IMR-90 (cell line): ENCODE measurements at regions not wholly inside any gene's neighbourhood (a gene's known extent, or its start where the extent isn't known, plus 50 kb on each side); places are given as distances from the start of the nearest gene placed in this dataset.
"Not testable (repeated sequence)": the region's sequence is repeated elsewhere in the genome, so short reads cannot be mapped to it uniquely, and the experiment has no call there.

Experiments
- ATAC-seq: fragments of 200-7000 bp; cut with Tn5 transposase; 2 replicates; pipeline ENCODE4 v1.9.1; 2020; ENCODE audit warnings: low read depth, mild to moderate bottlenecking, moderate library complexity
- BruUV-seq: library from RNA; stranded (reverse); fragments of 400-500 nt; replicated peaks from 2 replicates; lab custom pipeline; 2021; lab: Mats Ljungman, UMichigan
- CTCF ChIA-PET: fragments of 300-600 bp; formaldehyde crosslinking; extraction: SDS; loops from one replicate; lab custom pipeline; 2021; ENCODE audit warnings: antibody characterized with exemption; lab: Yijun Ruan, JAX
- POLR2A ChIA-PET: fragments of 300-600 bp; sonication (Branson Sonifier 250); formaldehyde crosslinking; loops from one replicate; lab custom pipeline; 2022; ENCODE audit warnings: antibody characterized with exemption; ENCODE audit not compliant: unreplicated experiment; lab: Charles Lee
- DNase-seq: peaks from one replicate; pipeline ENCODE4 v3.0.0; 2013
- H2AFZ ChIP-seq: replicated peaks from 2 replicates; pipeline ENCODE3; 2013; ENCODE audit warnings: low read length, mild to moderate bottlenecking; ENCODE audit not compliant: poor library complexity
- H2AK5ac ChIP-seq: 2 replicates; pipeline ENCODE4 v1.6.1; 2013; ENCODE audit warnings: low read depth, low read length, inconsistent platforms
- H2AK9ac ChIP-seq: replicated peaks from 2 replicates; pipeline ENCODE3; 2013; ENCODE audit warnings: mild to moderate bottlenecking, low read depth, low read length, moderate library complexity; ENCODE audit not compliant: poor library complexity
- H2BK120ac ChIP-seq: 2 replicates; pipeline ENCODE4 v1.6.1; 2013; ENCODE audit warnings: low read depth, low read length, inconsistent platforms
- H2BK15ac ChIP-seq: 3 replicates; pipeline ENCODE4 v1.6.1; 2013; ENCODE audit warnings: low read depth, low read length, inconsistent platforms
- H2BK20ac ChIP-seq: 2 replicates; pipeline ENCODE4 v1.6.1; 2013; ENCODE audit warnings: low read depth, mild to moderate bottlenecking, inconsistent platforms, low read length, moderate library complexity
- H2BK5ac ChIP-seq: 2 replicates; pipeline ENCODE4 v1.6.1; 2013; ENCODE audit warnings: mild to moderate bottlenecking, low read depth, low read length, inconsistent platforms; ENCODE audit not compliant: poor library complexity, severe bottlenecking
- H3K14ac ChIP-seq: replicated peaks from 2 replicates; pipeline ENCODE4 v1.6.1; 2013; ENCODE audit warnings: low read depth, low read length, inconsistent platforms
- H3K18ac ChIP-seq: 2 replicates; pipeline ENCODE4 v1.6.1; 2013; ENCODE audit warnings: low read depth, low read length, control low read depth
- H3K23ac ChIP-seq: 2 replicates; pipeline ENCODE4 v1.6.1; 2013; ENCODE audit warnings: low read depth, low read length, inconsistent platforms
- H3K27ac ChIP-seq: 2 replicates; pipeline ENCODE4 v1.5.1; 2013; ENCODE audit warnings: mild to moderate bottlenecking, control low read depth, low read length; ENCODE audit not compliant: insufficient read depth
- H3K27me3 ChIP-seq: 2 replicates; pipeline ENCODE4 v1.6.1; 2013; ENCODE audit warnings: low read length; ENCODE audit not compliant: control insufficient read depth, insufficient read depth
- H3K36me3 ChIP-seq: 2 replicates; pipeline ENCODE4 v1.6.1; 2013; ENCODE audit warnings: low read length, mixed read lengths; ENCODE audit not compliant: control insufficient read depth, insufficient read depth
- H3K4ac ChIP-seq: 2 replicates; pipeline ENCODE4 v1.6.1; 2013; ENCODE audit warnings: low read depth, low read length, inconsistent platforms
- H3K4me1 ChIP-seq: 2 replicates; pipeline ENCODE4 v1.6.1; 2013; ENCODE audit warnings: low read length, mixed read lengths; ENCODE audit not compliant: control insufficient read depth, insufficient read depth
- H3K4me2 ChIP-seq: 2 replicates; pipeline ENCODE4 v1.6.1; 2013; ENCODE audit warnings: low read depth, mild to moderate bottlenecking, control low read depth, low read length, moderate library complexity
- H3K4me3 ChIP-seq: 2 replicates; pipeline ENCODE4 v1.5.1; 2013; ENCODE audit warnings: low read depth, mild to moderate bottlenecking, control low read depth, low read length, moderate library complexity; ENCODE audit not compliant: insufficient read depth
- H3K56ac ChIP-seq: 2 replicates; pipeline ENCODE4 v1.6.1; 2013; ENCODE audit warnings: low read length, inconsistent platforms; ENCODE audit not compliant: insufficient read depth; ENCODE audit errors: extremely low read depth
- H3K79me1 ChIP-seq, 2 experiments: 2 replicates each; pipeline ENCODE4 v1.6.1; 2013; ENCODE audit warnings: low read length in 2 of 2, inconsistent platforms in 1 of 2, low read depth in 1 of 2
- H3K9ac ChIP-seq: 2 replicates; pipeline ENCODE4 v1.6.1; 2013; ENCODE audit warnings: low read depth, low read length, control low read depth
- H3K9me1 ChIP-seq: 2 replicates; pipeline ENCODE4 v1.6.1; 2013; ENCODE audit warnings: low read length, inconsistent platforms; ENCODE audit not compliant: insufficient read depth
- H3K9me3 ChIP-seq: 2 replicates; pipeline ENCODE4 v1.6.1; 2013; ENCODE audit warnings: low read length; ENCODE audit not compliant: control insufficient read depth, insufficient read depth
- H4K20me1 ChIP-seq: 2 replicates; pipeline ENCODE4 v1.6.1; 2013; ENCODE audit warnings: low read length, inconsistent platforms; ENCODE audit not compliant: insufficient read depth
- H4K5ac ChIP-seq: 2 replicates; pipeline ENCODE4 v1.6.1; 2013; ENCODE audit warnings: mild to moderate bottlenecking, low read depth, low read length, control low read depth
- H4K8ac ChIP-seq, 2 experiments: 2 replicates each; pipeline ENCODE4 v1.6.1; 2013; ENCODE audit warnings: low read depth in 2 of 2, low read length in 2 of 2, control low read depth in 1 of 2, inconsistent platforms in 1 of 2
- H4K91ac ChIP-seq: 2 replicates; pipeline ENCODE4 v1.6.1; 2013; ENCODE audit warnings: low read depth, low read length, inconsistent platforms; ENCODE audit not compliant: insufficient read depth
- CEBPB ChIP-seq: IDR thresholded peaks from 2 replicates; pipeline ENCODE4 v1.6.1; 2012; ENCODE audit warnings: low read depth, low read length, improper control_type of control experiment
- ELK1 ChIP-seq: fragments of 150-350 bp; IDR thresholded peaks from 2 replicates; pipeline ENCODE4 v1.6.1; 2016; ENCODE audit warnings: low read depth, mild to moderate bottlenecking, low read length, moderate library complexity, borderline replicate concordance
- MAFK ChIP-seq: IDR thresholded peaks from 2 replicates; pipeline ENCODE4 v1.6.1; 2012; ENCODE audit warnings: low read depth, low read length, improper control_type of control experiment
- MXI1 ChIP-seq: IDR thresholded peaks from 2 replicates; pipeline ENCODE4 v1.6.1; 2012; ENCODE audit warnings: low read depth, mild to moderate bottlenecking, low read length, moderate library complexity, borderline replicate concordance
- POLR2A ChIP-seq: IDR thresholded peaks from 2 replicates; pipeline ENCODE4 v1.6.1; 2012; ENCODE audit warnings: mild to moderate bottlenecking, low read depth, low read length
- RAD21 ChIP-seq: IDR thresholded peaks from 2 replicates; pipeline ENCODE4 v1.6.1; 2012; ENCODE audit warnings: low read length, improper control_type of control experiment
- RFX5 ChIP-seq: IDR thresholded peaks from 2 replicates; pipeline ENCODE4 v1.8.0; 2012; ENCODE audit warnings: low read depth, mild to moderate bottlenecking, low read length, moderate library complexity
- SMC3 ChIP-seq: fragments of 150-350 bp; IDR thresholded peaks from 2 replicates; pipeline ENCODE4 v1.6.1; 2016; ENCODE audit warnings: low read depth, mild to moderate bottlenecking, antibody characterized with exemption, low read length, moderate library complexity
- USF2 ChIP-seq: fragments of 150-350 bp; IDR thresholded peaks from 2 replicates; pipeline ENCODE4 v1.6.1; 2017; ENCODE audit warnings: mild to moderate bottlenecking, antibody characterized with exemption, low read length, low read depth
- WGBS, 2 experiments: methylation state at CpG; one replicate each; pipeline versions ENCODE4 v1.1.5 to v1.1.7; 2013; ENCODE audit warnings: missing lambda C conversion rate in 2 of 2; ENCODE audit not compliant: insufficient read length in 1 of 2; ENCODE audit errors: extremely low coverage in 2 of 2; 5-methylcytosine and 5-hydroxymethylcytosine counted together
- dilution Hi-C: fragments of 300-500 bp; cut with HindIII; formaldehyde crosslinking; loops from one replicate; pipeline ENCODE4 v1.14.3; 2018; ENCODE audit warnings: low sequenced_read_pairs; ENCODE audit not compliant: unreplicated experiment
- in situ Hi-C: fragments of 300-500 bp; cut with MboI; formaldehyde crosslinking; loops from 3 replicates; pipeline ENCODE4 v1.14.3; 2019; ENCODE audit warnings: low sequenced_read_pairs, inconsistent platforms, mixed read lengths
- intact Hi-C: fragments of 100-400 bp; cut with micrococcal nuclease; formaldehyde crosslinking; loops from 2 replicates; pipeline ENCODE4 v1.10.0; 2022

GRCh38 chr13:86357106-86357505, 557.9 kb upstream of the SLITRK6 start:
- no peak overlapping the region for H2AK9ac ChIP-seq
- in situ Hi-C loops (no loop called here), dilution Hi-C loops (no loop called here), intact Hi-C loops (no loop called here)
- no CpG with 5 or more reads among the region's 1 CpG for WGBS, 2 experiments
- no TSS peak for BruUV-seq
- H3K4me3 ChIP-seq, result no peak overlapping the region
- H2BK15ac ChIP-seq, result no peak overlapping the region
- CTCF ChIA-PET, result no interaction called here
- H3K9me1 ChIP-seq, result no peaks in the 10 kb centered on the region
- H3K4me2 ChIP-seq, result no peak overlapping the region
- no peak for DNase-seq
- H3K27ac ChIP-seq, result no peak overlapping the region
- no peak overlapping the region for H4K91ac ChIP-seq
- no peak overlapping the region for H2AFZ ChIP-seq
- no peak overlapping the region for H3K18ac ChIP-seq
- H3K4me1 ChIP-seq, result no peaks in the 10 kb centered on the region
- no peaks in the 10 kb centered on the region for H3K36me3 ChIP-seq
- H4K8ac ChIP-seq, result no peak overlapping the region
- no peak overlapping the region for H2BK120ac ChIP-seq
- no peak overlapping the region for H3K56ac ChIP-seq
- no peaks in the 10 kb centered on the region for H3K79me1 ChIP-seq
- no peak overlapping the region for H2BK5ac ChIP-seq
- no peak overlapping the region for H2AK5ac ChIP-seq
- no peak for ATAC-seq
- H3K27me3 ChIP-seq, result no peaks in the 10 kb centered on the region
- no peak overlapping the region for H4K5ac ChIP-seq
- no peaks in the 10 kb centered on the region for H4K20me1 ChIP-seq
- no peak overlapping the region for H2BK20ac ChIP-seq
- POLR2A ChIA-PET, result no interaction called here
- no peaks in the 10 kb centered on the region; the same call in 1 of the 2 replicates for H3K9me3 ChIP-seq
- no peak overlapping the region for H3K23ac ChIP-seq
- H3K4ac ChIP-seq, result no peak overlapping the region
- TF ChIP-seq MAFK (no peak), MXI1 (no peak), SMC3 (no peak), POLR2A (no peak), ELK1 (no peak), USF2 (no peak), RFX5 (no peak), RAD21 (no peak), CEBPB (no peak)
- no peak overlapping the region for H3K14ac ChIP-seq
- H3K9ac ChIP-seq, result no peak overlapping the region

- DNase-seq, intact Hi-C loops, H2AFZ ChIP-seq, H2BK15ac ChIP-seq, POLR2A ChIA-PET, H3K9me3 ChIP-seq, H3K18ac ChIP-seq, H2AK9ac ChIP-seq, H3K79me1 ChIP-seq, H3K9ac ChIP-seq, H2BK120ac ChIP-seq, H3K4ac ChIP-seq, H3K9me1 ChIP-seq, H4K91ac ChIP-seq, H2BK20ac ChIP-seq, H4K20me1 ChIP-seq, H3K27ac ChIP-seq, H3K4me1 ChIP-seq, H3K27me3 ChIP-seq, H3K36me3 ChIP-seq, H3K23ac ChIP-seq, H2BK5ac ChIP-seq, ATAC-seq, CTCF ChIA-PET, in situ Hi-C loops, H3K56ac ChIP-seq, H4K8ac ChIP-seq, H3K4me2 ChIP-seq, H3K4me3 ChIP-seq, dilution Hi-C loops, H3K14ac ChIP-seq, H4K5ac ChIP-seq, BruUV-seq, H2AK5ac ChIP-seq: not testable (repeated sequence)
- WGBS, 2 experiments, result no CpG with 5 or more reads among the region's 5 CpGs
These were observed 564.5 kb upstream of the SLITRK6 start for GRCh38 chr13:86363749-86364148.
